Liver (tissue), 8 donors: ENCODE measurements at regions not wholly inside any gene's neighbourhood (a gene's known extent, or its start where the extent isn't known, plus 50 kb on each side); places are given as distances from the start of the nearest gene placed in this dataset.

ENCODE experiments used
- DNase-seq: peaks from one replicate; pipeline ENCODE4 v3.0.0-alpha.2; 2017; ENCODE audit warnings: low spot score
- H3K27ac ChIP-seq, 2 donors: one replicate each; pipeline ENCODE4 v1.7.0; 2013; ENCODE audit warnings: inconsistent platforms in 2 of 2, low read length in 2 of 2, control low read depth in 1 of 2, low read depth in 1 of 2, mild to moderate bottlenecking in 1 of 2
- H3K27me3 ChIP-seq, 4 donors: one replicate each; pipeline versions ENCODE4 v1.6.1 to v1.7.0; 2013; ENCODE audit warnings: low read length in 3 of 4, inconsistent platforms in 1 of 4, mild to moderate bottlenecking in 1 of 4, moderate library complexity in 1 of 4; ENCODE audit not compliant: control insufficient read depth in 4 of 4, insufficient read depth in 4 of 4
- H3K36me3 ChIP-seq, 4 donors: one replicate each; pipeline versions ENCODE4 v1.6.1 to v1.7.0; 2013; ENCODE audit warnings: low read length in 3 of 4, mild to moderate bottlenecking in 3 of 4, low read depth in 1 of 4, moderate library complexity in 1 of 4; ENCODE audit not compliant: control insufficient read depth in 4 of 4, insufficient read depth in 3 of 4
- H3K4me1 ChIP-seq, 4 donors: one replicate each; pipeline versions ENCODE4 v1.6.1 to v1.7.0; 2013; ENCODE audit warnings: low read length in 3 of 4, mild to moderate bottlenecking in 3 of 4, moderate library complexity in 1 of 4; ENCODE audit not compliant: control insufficient read depth in 4 of 4, insufficient read depth in 4 of 4
- H3K4me3 ChIP-seq, 3 donors: one replicate each; pipeline versions ENCODE4 v1.6.1 to v1.7.0; 2013; ENCODE audit warnings: low read length in 3 of 3, control low read depth in 1 of 3, low read depth in 1 of 3, mild to moderate bottlenecking in 1 of 3
- H3K9ac ChIP-seq, 2 donors: one replicate each; pipeline ENCODE4 v1.7.0; 2013; ENCODE audit warnings: low read length in 2 of 2, mild to moderate bottlenecking in 2 of 2, moderate library complexity in 2 of 2, control low read depth in 1 of 2, low read depth in 1 of 2
- H3K9me3 ChIP-seq, 4 donors: one replicate each; pipeline versions ENCODE4 v1.6.1 to v1.7.0; 2013; ENCODE audit warnings: low read length in 3 of 4; ENCODE audit not compliant: control insufficient read depth in 4 of 4
- EGR1 ChIP-seq, 2 donors: IDR thresholded peaks; 2 replicates each; pipeline ENCODE4 v1.6.1; 2016 to 2018; ENCODE audit warnings: antibody characterized with exemption in 2 of 2, low read depth in 2 of 2
- FOXA1 ChIP-seq: IDR thresholded peaks from 2 replicates; pipeline ENCODE4 v1.6.1; 2016; ENCODE audit warnings: antibody characterized with exemption
- FOXA2 ChIP-seq: IDR thresholded peaks from 2 replicates; pipeline ENCODE4 v1.6.1; 2016; ENCODE audit warnings: antibody characterized with exemption
- GABPA ChIP-seq, 2 donors: IDR thresholded peaks in 1 of 2; conservative IDR thresholded peaks in 1 of 2; 2 replicates each; pipeline ENCODE4 v1.6.1; 2016; ENCODE audit warnings: antibody characterized with exemption in 2 of 2, mild to moderate bottlenecking in 1 of 2, moderate library complexity in 1 of 2
- HNF4A ChIP-seq, 2 donors: conservative IDR thresholded peaks; 2 replicates each; pipeline ENCODE4 v1.6.1; 2016; ENCODE audit warnings: antibody characterized with exemption in 2 of 2, mild to moderate bottlenecking in 2 of 2
- JUND ChIP-seq, 2 donors: IDR thresholded peaks; 2 replicates each; pipeline ENCODE4 v1.6.1; 2016; ENCODE audit warnings: antibody characterized with exemption in 2 of 2
- NR2F2 ChIP-seq: IDR thresholded peaks from 2 replicates; pipeline ENCODE4 v1.6.1; 2016; ENCODE audit warnings: antibody characterized with exemption
- RAD21 ChIP-seq, 2 donors: IDR thresholded peaks; 2 replicates each; pipeline ENCODE4 v1.6.1; 2016; ENCODE audit warnings: antibody characterized with exemption in 2 of 2, mild to moderate bottlenecking in 2 of 2
- RXRA ChIP-seq, 2 donors: IDR thresholded peaks; 2 replicates each; pipeline ENCODE4 v1.6.1; 2017 to 2018; ENCODE audit warnings: antibody characterized with exemption in 2 of 2, mild to moderate bottlenecking in 1 of 2
- SP1 ChIP-seq: IDR thresholded peaks from 2 replicates; pipeline ENCODE4 v1.6.1; 2018; ENCODE audit warnings: antibody characterized with exemption, mild to moderate bottlenecking
- YY1 ChIP-seq: IDR thresholded peaks from 2 replicates; pipeline ENCODE4 v1.6.1; 2016; ENCODE audit warnings: antibody characterized with exemption, mild to moderate bottlenecking
- WGBS: extraction: QIAGEN DNeasy Blood & Tissue Kit; methylation state at CpG from one replicate; pipeline ENCODE4 v1.1.7; 2013; 5-methylcytosine and 5-hydroxymethylcytosine counted together
- TF ChIP-seq, protein P1 (sequence below): fragments of 150-350 bp; IDR thresholded peaks from 2 replicates; pipeline ENCODE4 v1.5.1; 2017; ENCODE audit warnings: improper control_type of control experiment, low read depth, low read length; ENCODE audit not compliant: missing input control
- TF ChIP-seq, protein P2 (sequence below): IDR thresholded peaks from 2 replicates; pipeline ENCODE4 v1.6.1; 2016; ENCODE audit warnings: antibody characterized with exemption, mild to moderate bottlenecking
- TF ChIP-seq, protein P3 (sequence below): IDR thresholded peaks from 2 replicates; pipeline ENCODE4 v1.6.1; 2016; ENCODE audit warnings: antibody characterized with exemption
- TF ChIP-seq, protein P4 (sequence below): IDR thresholded peaks from 2 replicates; pipeline ENCODE4 v1.6.1; 2016; ENCODE audit warnings: antibody characterized with exemption
- TF ChIP-seq, protein P5 (sequence below): IDR thresholded peaks from 2 replicates; pipeline ENCODE4 v1.6.1; 2016; ENCODE audit warnings: antibody characterized with exemption
- donor health status: healthy.
- donor health status: healthy.
- donor health status: healthy.
- donor health status: healthy.
- donor health status: healthy.

DNA sequence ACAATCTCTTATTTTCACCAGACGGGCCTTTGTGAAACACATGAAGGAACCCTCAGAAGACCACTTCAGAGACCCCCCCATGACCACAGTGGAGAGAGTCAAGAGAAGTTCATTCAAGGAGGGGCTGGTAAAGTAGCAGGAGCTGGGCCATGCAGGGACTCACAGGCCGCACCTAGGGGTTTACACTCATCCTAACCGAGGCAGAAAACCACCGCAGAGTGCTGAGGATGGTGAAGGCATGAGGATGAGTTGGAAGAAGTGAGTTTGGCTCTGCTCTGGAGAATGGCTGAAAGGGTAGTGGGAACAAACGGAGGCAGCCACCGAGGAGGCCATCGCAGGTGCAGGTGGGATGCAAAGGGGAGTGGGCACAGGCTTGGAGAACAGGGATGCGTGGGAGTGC lies 1046.9 kb downstream of the UQCRFS1 start:
- Histone ChIP-seq H3K27me3 (peaks cover 0 to 2% (median 0%) of the 10 kb centered on the region in 4 donors), H3K4me3 (no peak overlapping the region), H3K4me1 (no peaks in the 10 kb centered on the region), H3K9ac (no peak overlapping the region), H3K9me3 (peaks cover 0 to 2% (median 0%) of the 10 kb centered on the region in 4 donors), H3K27ac (no peak overlapping the region), H3K36me3 (no peaks in the 10 kb centered on the region)
- WGBS = 80% methylated on average over 8 of the region's 8 CpGs
- no peak for DNase-seq
- TF ChIP-seq HNF4A (conservative IDR thresholded peaks at IDR 0.05) (no peak), FOXA2 (no peak), SP1 (no peak), EGR1 (IDR thresholded peaks at IDR 0.05; ENCODE audit: low read depth in 2 of 2) (no peak), JUND (IDR thresholded peaks at IDR 0.05) (no peak), GABPA (IDR thresholded peaks at IDR 0.05 in 1 of 2, conservative IDR thresholded peaks at IDR 0.05 in 1 of 2) (no peak), YY1 (no peak), RXRA (IDR thresholded peaks at IDR 0.05) (no peak), FOXA1 (no peak), RAD21 (IDR thresholded peaks at IDR 0.05) (no peak), NR2F2 (no peak)
- TF ChIP-seq, protein P1, sequence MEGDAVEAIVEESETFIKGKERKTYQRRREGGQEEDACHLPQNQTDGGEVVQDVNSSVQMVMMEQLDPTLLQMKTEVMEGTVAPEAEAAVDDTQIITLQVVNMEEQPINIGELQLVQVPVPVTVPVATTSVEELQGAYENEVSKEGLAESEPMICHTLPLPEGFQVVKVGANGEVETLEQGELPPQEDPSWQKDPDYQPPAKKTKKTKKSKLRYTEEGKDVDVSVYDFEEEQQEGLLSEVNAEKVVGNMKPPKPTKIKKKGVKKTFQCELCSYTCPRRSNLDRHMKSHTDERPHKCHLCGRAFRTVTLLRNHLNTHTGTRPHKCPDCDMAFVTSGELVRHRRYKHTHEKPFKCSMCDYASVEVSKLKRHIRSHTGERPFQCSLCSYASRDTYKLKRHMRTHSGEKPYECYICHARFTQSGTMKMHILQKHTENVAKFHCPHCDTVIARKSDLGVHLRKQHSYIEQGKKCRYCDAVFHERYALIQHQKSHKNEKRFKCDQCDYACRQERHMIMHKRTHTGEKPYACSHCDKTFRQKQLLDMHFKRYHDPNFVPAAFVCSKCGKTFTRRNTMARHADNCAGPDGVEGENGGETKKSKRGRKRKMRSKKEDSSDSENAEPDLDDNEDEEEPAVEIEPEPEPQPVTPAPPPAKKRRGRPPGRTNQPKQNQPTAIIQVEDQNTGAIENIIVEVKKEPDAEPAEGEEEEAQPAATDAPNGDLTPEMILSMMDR = no peak
- TF ChIP-seq, protein P2, sequence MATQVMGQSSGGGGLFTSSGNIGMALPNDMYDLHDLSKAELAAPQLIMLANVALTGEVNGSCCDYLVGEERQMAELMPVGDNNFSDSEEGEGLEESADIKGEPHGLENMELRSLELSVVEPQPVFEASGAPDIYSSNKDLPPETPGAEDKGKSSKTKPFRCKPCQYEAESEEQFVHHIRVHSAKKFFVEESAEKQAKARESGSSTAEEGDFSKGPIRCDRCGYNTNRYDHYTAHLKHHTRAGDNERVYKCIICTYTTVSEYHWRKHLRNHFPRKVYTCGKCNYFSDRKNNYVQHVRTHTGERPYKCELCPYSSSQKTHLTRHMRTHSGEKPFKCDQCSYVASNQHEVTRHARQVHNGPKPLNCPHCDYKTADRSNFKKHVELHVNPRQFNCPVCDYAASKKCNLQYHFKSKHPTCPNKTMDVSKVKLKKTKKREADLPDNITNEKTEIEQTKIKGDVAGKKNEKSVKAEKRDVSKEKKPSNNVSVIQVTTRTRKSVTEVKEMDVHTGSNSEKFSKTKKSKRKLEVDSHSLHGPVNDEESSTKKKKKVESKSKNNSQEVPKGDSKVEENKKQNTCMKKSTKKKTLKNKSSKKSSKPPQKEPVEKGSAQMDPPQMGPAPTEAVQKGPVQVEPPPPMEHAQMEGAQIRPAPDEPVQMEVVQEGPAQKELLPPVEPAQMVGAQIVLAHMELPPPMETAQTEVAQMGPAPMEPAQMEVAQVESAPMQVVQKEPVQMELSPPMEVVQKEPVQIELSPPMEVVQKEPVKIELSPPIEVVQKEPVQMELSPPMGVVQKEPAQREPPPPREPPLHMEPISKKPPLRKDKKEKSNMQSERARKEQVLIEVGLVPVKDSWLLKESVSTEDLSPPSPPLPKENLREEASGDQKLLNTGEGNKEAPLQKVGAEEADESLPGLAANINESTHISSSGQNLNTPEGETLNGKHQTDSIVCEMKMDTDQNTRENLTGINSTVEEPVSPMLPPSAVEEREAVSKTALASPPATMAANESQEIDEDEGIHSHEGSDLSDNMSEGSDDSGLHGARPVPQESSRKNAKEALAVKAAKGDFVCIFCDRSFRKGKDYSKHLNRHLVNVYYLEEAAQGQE = no peak
- TF ChIP-seq, protein P3, sequence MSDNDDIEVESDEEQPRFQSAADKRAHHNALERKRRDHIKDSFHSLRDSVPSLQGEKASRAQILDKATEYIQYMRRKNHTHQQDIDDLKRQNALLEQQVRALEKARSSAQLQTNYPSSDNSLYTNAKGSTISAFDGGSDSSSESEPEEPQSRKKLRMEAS = no peak
- TF ChIP-seq, protein P4, sequence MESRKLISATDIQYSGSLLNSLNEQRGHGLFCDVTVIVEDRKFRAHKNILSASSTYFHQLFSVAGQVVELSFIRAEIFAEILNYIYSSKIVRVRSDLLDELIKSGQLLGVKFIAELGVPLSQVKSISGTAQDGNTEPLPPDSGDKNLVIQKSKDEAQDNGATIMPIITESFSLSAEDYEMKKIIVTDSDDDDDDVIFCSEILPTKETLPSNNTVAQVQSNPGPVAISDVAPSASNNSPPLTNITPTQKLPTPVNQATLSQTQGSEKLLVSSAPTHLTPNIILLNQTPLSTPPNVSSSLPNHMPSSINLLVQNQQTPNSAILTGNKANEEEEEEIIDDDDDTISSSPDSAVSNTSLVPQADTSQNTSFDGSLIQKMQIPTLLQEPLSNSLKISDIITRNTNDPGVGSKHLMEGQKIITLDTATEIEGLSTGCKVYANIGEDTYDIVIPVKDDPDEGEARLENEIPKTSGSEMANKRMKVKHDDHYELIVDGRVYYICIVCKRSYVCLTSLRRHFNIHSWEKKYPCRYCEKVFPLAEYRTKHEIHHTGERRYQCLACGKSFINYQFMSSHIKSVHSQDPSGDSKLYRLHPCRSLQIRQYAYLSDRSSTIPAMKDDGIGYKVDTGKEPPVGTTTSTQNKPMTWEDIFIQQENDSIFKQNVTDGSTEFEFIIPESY = no peak

DNA sequence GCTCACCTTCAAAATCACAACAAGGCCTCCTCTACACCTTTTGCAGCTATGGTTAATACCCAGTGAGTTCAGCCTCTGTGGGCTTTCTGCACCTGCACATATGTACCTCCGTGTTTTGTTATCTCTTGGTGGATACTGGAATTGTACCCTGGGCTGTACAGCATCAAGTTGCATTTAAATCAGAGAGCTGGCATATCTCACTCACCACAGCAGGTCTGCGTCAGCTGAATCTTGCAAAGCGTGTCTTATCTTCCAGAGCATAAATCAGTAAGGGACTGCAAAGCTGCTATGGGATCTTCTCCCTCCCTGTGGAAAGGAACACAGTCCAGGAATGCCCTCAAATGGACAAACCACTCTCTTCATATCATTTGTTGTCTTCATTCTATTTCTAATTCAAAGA lies 1048.7 kb downstream of the UQCRFS1 start:
- H3K9me3 ChIP-seq = peaks cover 0 to 2% (median 0%) of the 10 kb centered on the region in 4 donors
- no peak for DNase-seq
- TF ChIP-seq NR2F2 = no peak
- no peak for TF ChIP-seq RXRA (IDR thresholded peaks at IDR 0.05)
- TF ChIP-seq, protein P1 = no peak
- TF ChIP-seq JUND (IDR thresholded peaks at IDR 0.05) = no peak
- TF ChIP-seq, protein P5, sequence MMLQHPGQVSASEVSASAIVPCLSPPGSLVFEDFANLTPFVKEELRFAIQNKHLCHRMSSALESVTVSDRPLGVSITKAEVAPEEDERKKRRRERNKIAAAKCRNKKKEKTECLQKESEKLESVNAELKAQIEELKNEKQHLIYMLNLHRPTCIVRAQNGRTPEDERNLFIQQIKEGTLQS = no peak
- TF ChIP-seq SP1 = no peak
- no peak for TF ChIP-seq YY1
- TF ChIP-seq EGR1 (IDR thresholded peaks at IDR 0.05; ENCODE audit: low read depth in 2 of 2) = no peak
- TF ChIP-seq, protein P2 = no peak

More for the DNA sequence above, 1048.7 kb downstream of the UQCRFS1 start:
- Histone ChIP-seq H3K9ac (no peak overlapping the region), H3K4me1 (no peaks in the 10 kb centered on the region), H3K36me3 (no peaks in the 10 kb centered on the region), H3K27ac (no peak overlapping the region), H3K27me3 (peaks cover 0 to 2% (median 0%) of the 10 kb centered on the region in 4 donors), H3K4me3 (no peak overlapping the region)
- WGBS = 73% methylated on average over 3 of the region's 3 CpGs
